Panc1 (cell line): ENCODE measurements at regions not wholly inside any gene's neighbourhood (a gene's known extent, or its start where the extent isn't known, plus 50 kb on each side); places are given as distances from the start of the nearest gene placed in this dataset.

Experiments used
- ATAC-seq: fragments of 200-7000 bp; cut with Tn5 transposase; 2 replicates; pipeline ENCODE4 v1.9.1; 2020; ENCODE audit warnings: mild to moderate bottlenecking, moderate library complexity
- BruUV-seq: library from RNA; stranded (reverse); fragments of 400-500 nt; replicated peaks from 2 replicates; lab custom pipeline; 2021; lab: Mats Ljungman, UMichigan
- CTCF ChIA-PET: fragments of 300-600 bp; sonication (Branson Sonifier 250); formaldehyde crosslinking; loops from one replicate; lab custom pipeline; 2022; ENCODE audit warnings: antibody characterized with exemption; lab: Charles Lee
- POLR2A ChIA-PET: fragments of 300-600 bp; sonication (Branson Sonifier 250); formaldehyde crosslinking; loops from one replicate; lab custom pipeline; 2022; ENCODE audit warnings: antibody characterized with exemption; lab: Charles Lee
- DNase-seq: peaks from one replicate; pipeline ENCODE4 v3.0.0-alpha.2; 2010; ENCODE audit warnings: low read depth, low spot score
- H3K27ac ChIP-seq: 2 replicates; pipeline ENCODE4 v1.5.1; 2011; ENCODE audit warnings: mild to moderate bottlenecking, low read length, inconsistent platforms
- H3K27me3 ChIP-seq: fragments of 200-500 bp; sonication (Bioruptor generic); 2 replicates; pipeline ENCODE4 v1.6.0; 2014; ENCODE audit warnings: low read length, inconsistent platforms; ENCODE audit not compliant: control insufficient read depth, insufficient read depth
- H3K36me3 ChIP-seq: fragments of 200-500 bp; sonication (Bioruptor generic); 2 replicates; pipeline ENCODE4 v1.5.1; 2014; ENCODE audit warnings: inconsistent platforms, mild to moderate bottlenecking, low read length, moderate library complexity; ENCODE audit not compliant: control insufficient read depth, insufficient read depth
- H3K4me1 ChIP-seq: 2 replicates; pipeline ENCODE4 v1.5.1; 2011; ENCODE audit warnings: inconsistent platforms, mild to moderate bottlenecking, low read length, moderate library complexity; ENCODE audit not compliant: control insufficient read depth, insufficient read depth
- H3K4me3 ChIP-seq, 2 experiments: 2 replicates each; pipeline ENCODE4 v1.5.1; 2011 to 2012; ENCODE audit warnings: low read depth in 2 of 2, low read length in 2 of 2, mild to moderate bottlenecking in 2 of 2, inconsistent platforms in 1 of 2, moderate library complexity in 1 of 2
- H3K9me3 ChIP-seq: fragments of 200-500 bp; sonication (Bioruptor generic); 2 replicates; pipeline ENCODE4 v1.5.1; 2014; ENCODE audit warnings: low read depth, mild to moderate bottlenecking, inconsistent platforms, low read length, moderate library complexity; ENCODE audit not compliant: control insufficient read depth, insufficient read depth
- POLR2AphosphoS5 ChIP-seq: IDR thresholded peaks from 2 replicates; pipeline ENCODE4 v1.6.1; 2012; ENCODE audit warnings: mild to moderate bottlenecking, low read depth, low read length, moderate library complexity
- REST ChIP-seq, 2 experiments: IDR thresholded peaks; 2 replicates each; pipeline ENCODE4 v1.6.1; 2011 to 2012; ENCODE audit warnings: low read depth in 2 of 2, control low read depth in 1 of 2, low read length in 1 of 2, mild to moderate bottlenecking in 1 of 2, moderate library complexity in 1 of 2; ENCODE audit not compliant: insufficient read depth in 1 of 2
- SIN3A ChIP-seq: IDR thresholded peaks from 2 replicates; pipeline ENCODE4 v1.6.1; 2012; ENCODE audit warnings: low read depth, mild to moderate bottlenecking, low read length, moderate library complexity, borderline replicate concordance; ENCODE audit not compliant: insufficient read depth
- TCF7L2 ChIP-seq: IDR thresholded peaks from 2 replicates; pipeline ENCODE4 v1.6.1; 2011; ENCODE audit warnings: mild to moderate bottlenecking, low read depth, low read length, inconsistent platforms
- in situ Hi-C: cut with HindIII; loops from 2 replicates; pipeline ENCODE4 v1.10.0; 2016; ENCODE audit warnings: low sequenced_read_pairs, low pct_unique_long_range_greater_than_20kb
- intact Hi-C: fragments of 100-400 bp; cut with micrococcal nuclease; formaldehyde crosslinking; loops from one replicate; pipeline ENCODE4 v1.10.0; 2022; ENCODE audit not compliant: unreplicated experiment
- TF ChIP-seq, protein P1 (sequence below): fragments of 450-650 bp; IDR thresholded peaks from 2 replicates; pipeline ENCODE4 v1.5.1; 2017; ENCODE audit warnings: mild to moderate bottlenecking

GRCh38 chr3:164851204-164851603 lies 227.1 kb downstream of the SI start:
- ChIA-PET POLR2A (no interaction called here), CTCF (no interaction called here)
- no peak overlapping the region for H3K27ac ChIP-seq
- no peak for DNase-seq
- no peaks in the 10 kb centered on the region for H3K36me3 ChIP-seq
- TF ChIP-seq, protein P1, sequence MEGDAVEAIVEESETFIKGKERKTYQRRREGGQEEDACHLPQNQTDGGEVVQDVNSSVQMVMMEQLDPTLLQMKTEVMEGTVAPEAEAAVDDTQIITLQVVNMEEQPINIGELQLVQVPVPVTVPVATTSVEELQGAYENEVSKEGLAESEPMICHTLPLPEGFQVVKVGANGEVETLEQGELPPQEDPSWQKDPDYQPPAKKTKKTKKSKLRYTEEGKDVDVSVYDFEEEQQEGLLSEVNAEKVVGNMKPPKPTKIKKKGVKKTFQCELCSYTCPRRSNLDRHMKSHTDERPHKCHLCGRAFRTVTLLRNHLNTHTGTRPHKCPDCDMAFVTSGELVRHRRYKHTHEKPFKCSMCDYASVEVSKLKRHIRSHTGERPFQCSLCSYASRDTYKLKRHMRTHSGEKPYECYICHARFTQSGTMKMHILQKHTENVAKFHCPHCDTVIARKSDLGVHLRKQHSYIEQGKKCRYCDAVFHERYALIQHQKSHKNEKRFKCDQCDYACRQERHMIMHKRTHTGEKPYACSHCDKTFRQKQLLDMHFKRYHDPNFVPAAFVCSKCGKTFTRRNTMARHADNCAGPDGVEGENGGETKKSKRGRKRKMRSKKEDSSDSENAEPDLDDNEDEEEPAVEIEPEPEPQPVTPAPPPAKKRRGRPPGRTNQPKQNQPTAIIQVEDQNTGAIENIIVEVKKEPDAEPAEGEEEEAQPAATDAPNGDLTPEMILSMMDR = no peak
- TF ChIP-seq TCF7L2 = no peak
- TF ChIP-seq SIN3A = no peak
- TF ChIP-seq POLR2AphosphoS5 = no peak
- TF ChIP-seq REST (IDR thresholded peaks at IDR 0.05; ENCODE audit: insufficient read depth in 1 of 2, low read depth in 2 of 2, low read length in 1 of 2) = no peak
- intact Hi-C loops = no loop called here
- ATAC-seq = no peak
- H3K4me3 ChIP-seq = no peak overlapping the region
- no peaks in the 10 kb centered on the region for H3K9me3 ChIP-seq
- in situ Hi-C loops = no loop called here
- H3K27me3 ChIP-seq = no peaks in the 10 kb centered on the region
- no TSS peak for BruUV-seq
- no peaks in the 10 kb centered on the region for H3K4me1 ChIP-seq

DNA sequence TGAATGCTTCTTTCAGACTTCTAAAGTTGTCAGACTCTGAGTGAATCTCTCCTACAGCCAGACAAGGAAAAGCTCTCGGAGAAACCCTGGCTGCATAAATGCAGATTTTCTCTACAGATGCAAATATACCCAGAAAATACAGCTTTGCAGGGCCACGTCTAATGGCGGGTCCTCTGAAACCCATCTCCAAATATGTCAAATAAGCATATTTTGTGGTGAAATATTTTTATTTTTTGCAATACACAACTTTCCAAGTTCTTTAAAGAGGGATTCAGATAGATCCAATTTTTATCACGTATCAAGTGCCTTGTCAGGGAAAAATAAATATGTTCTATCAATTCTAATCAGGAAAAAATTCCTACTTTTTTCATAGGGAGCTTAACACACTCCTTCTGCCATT lies 229.4 kb downstream of the SI start:
- in situ Hi-C loops (no loop called here), intact Hi-C loops (no loop called here)
- no peak overlapping the region for H3K27ac ChIP-seq
- no peak for ATAC-seq
- ChIA-PET CTCF (no interaction called here), POLR2A (no interaction called here)
- BruUV-seq = no TSS peak
- H3K4me3 ChIP-seq = no peak overlapping the region
- no peaks in the 10 kb centered on the region for H3K27me3 ChIP-seq
- H3K4me1 ChIP-seq = no peaks in the 10 kb centered on the region
- H3K36me3 ChIP-seq = no peaks in the 10 kb centered on the region
- DNase-seq = no peak
- TF ChIP-seq TCF7L2 = no peak
- no peak for TF ChIP-seq SIN3A
- TF ChIP-seq, protein P1 = no peak
- TF ChIP-seq REST (IDR thresholded peaks at IDR 0.05; ENCODE audit: insufficient read depth in 1 of 2, low read depth in 2 of 2, low read length in 1 of 2) = no peak
- TF ChIP-seq POLR2AphosphoS5 = no peak
- no peaks in the 10 kb centered on the region for H3K9me3 ChIP-seq
